DND-41 (cell line): ENCODE measurements at regions not wholly inside any gene's neighbourhood (a gene's known extent, or its start where the extent isn't known, plus 50 kb on each side); places are given as distances from the start of the nearest gene placed in this dataset.

Experiments
- ATAC-seq: fragments of 200-7000 bp; cut with Tn5 transposase; 3 replicates; pipeline ENCODE4 v1.9.1; 2021; ENCODE audit warnings: low read depth; ENCODE audit not compliant: insufficient read depth
- DNase-seq: peaks from one replicate; pipeline ENCODE4 v3.0.0-alpha.2; 2020
- H2AFZ ChIP-seq: 2 replicates; pipeline ENCODE4 v1.6.0; 2012; ENCODE audit warnings: low read depth, low read length
- H3K27ac ChIP-seq: 2 replicates; pipeline ENCODE4 v1.5.1; 2012; ENCODE audit warnings: low read length, inconsistent platforms
- H3K27me3 ChIP-seq: fragments of 200-600 bp; sonication (generic); 2 replicates; pipeline ENCODE4 v1.6.0; 2012; ENCODE audit warnings: low read length, mild to moderate bottlenecking, inconsistent platforms; ENCODE audit not compliant: insufficient read depth, poor library complexity
- H3K36me3 ChIP-seq: 2 replicates; pipeline ENCODE4 v1.5.1; 2012; ENCODE audit warnings: low read length, inconsistent platforms; ENCODE audit not compliant: insufficient read depth
- H3K4me1 ChIP-seq: 2 replicates; pipeline ENCODE4 v1.5.1; 2012; ENCODE audit warnings: mild to moderate bottlenecking, low read length; ENCODE audit not compliant: insufficient read depth
- H3K4me2 ChIP-seq: 2 replicates; pipeline ENCODE4 v1.6.0; 2012; ENCODE audit warnings: mild to moderate bottlenecking, moderate library complexity, low read length, inconsistent platforms; ENCODE audit not compliant: insufficient read depth
- H3K4me3 ChIP-seq, 2 experiments: fragments of 200-600 bp in 1 of 2; shearing (Covaris generic) in 1 of 2; 2 replicates each; pipeline ENCODE4 v1.5.1; 2012 to 2016; ENCODE audit warnings: inconsistent platforms in 2 of 2, low read length in 2 of 2, mild to moderate bottlenecking in 2 of 2, low read depth in 1 of 2, moderate library complexity in 1 of 2
- H3K79me2 ChIP-seq: 2 replicates; pipeline ENCODE4 v1.6.0; 2012; ENCODE audit warnings: low read length, inconsistent platforms; ENCODE audit not compliant: insufficient read depth
- H3K9ac ChIP-seq: 2 replicates; pipeline ENCODE4 v1.6.0; 2012; ENCODE audit warnings: low read depth, mild to moderate bottlenecking, inconsistent platforms, low read length, moderate library complexity
- H3K9me3 ChIP-seq: 2 replicates; pipeline ENCODE4 v1.5.1; 2012; ENCODE audit warnings: low read length, moderate library complexity, mild to moderate bottlenecking, inconsistent platforms; ENCODE audit not compliant: insufficient read depth, severe bottlenecking
- H4K20me1 ChIP-seq: 2 replicates; pipeline ENCODE4 v1.6.0; 2012; ENCODE audit warnings: low read length; ENCODE audit not compliant: insufficient read depth
- EZH2 ChIP-seq: IDR thresholded peaks from 3 replicates; pipeline ENCODE4 v1.6.1; 2012; ENCODE audit warnings: borderline replicate concordance, low read depth, mild to moderate bottlenecking, moderate library complexity, low read length, inconsistent platforms; ENCODE audit not compliant: severe bottlenecking
- TF ChIP-seq, protein P1 (sequence below): IDR thresholded peaks from 2 replicates; pipeline ENCODE4 v1.5.1; 2012; ENCODE audit warnings: borderline replicate concordance, low read length, moderate library complexity, mild to moderate bottlenecking; ENCODE audit not compliant: poor library complexity, severe bottlenecking; ENCODE audit errors: extremely low read depth

DNA sequence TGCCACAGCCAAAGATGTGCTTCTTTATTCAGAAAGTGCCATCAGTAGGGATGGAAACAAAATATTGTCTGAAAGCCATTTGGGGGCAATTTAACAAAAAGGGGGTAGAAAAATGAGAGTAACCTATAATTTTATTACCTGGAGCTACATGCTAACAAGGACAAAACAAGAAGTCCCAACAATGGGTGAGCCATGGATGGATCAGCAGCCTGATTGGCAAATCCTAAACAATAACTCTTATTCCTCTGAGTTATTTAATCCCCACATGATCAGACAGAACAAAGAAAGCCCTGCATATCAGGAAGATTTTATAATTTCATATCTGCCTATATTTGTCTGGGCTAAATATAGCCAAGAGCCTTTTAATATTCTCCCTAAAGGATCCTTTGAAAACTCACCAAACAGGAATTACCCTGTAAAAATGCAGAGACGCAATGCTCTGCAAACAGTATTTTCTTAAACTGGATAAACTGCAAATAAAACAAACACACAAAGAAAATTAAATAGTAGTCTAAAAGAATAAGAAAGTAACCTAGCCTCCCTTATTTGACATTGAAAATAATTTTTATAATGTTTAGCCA lies 483.4 kb downstream of the ZNF608 start:
- no peak for DNase-seq
- H3K79me2 ChIP-seq: no peaks in the 10 kb centered on the region
- H3K4me1 ChIP-seq: no peaks in the 10 kb centered on the region
- no peaks in the 10 kb centered on the region for H3K36me3 ChIP-seq
- H3K27me3 ChIP-seq: no peaks in the 10 kb centered on the region
- no peaks in the 10 kb centered on the region for H3K9me3 ChIP-seq
- no peak overlapping the region for H3K9ac ChIP-seq
- no peak overlapping the region for H3K4me3 ChIP-seq
- no peak overlapping the region for H3K27ac ChIP-seq
- ATAC-seq: no peak
- H4K20me1 ChIP-seq: no peaks in the 10 kb centered on the region
- no peak for TF ChIP-seq EZH2
- TF ChIP-seq, protein P1, sequence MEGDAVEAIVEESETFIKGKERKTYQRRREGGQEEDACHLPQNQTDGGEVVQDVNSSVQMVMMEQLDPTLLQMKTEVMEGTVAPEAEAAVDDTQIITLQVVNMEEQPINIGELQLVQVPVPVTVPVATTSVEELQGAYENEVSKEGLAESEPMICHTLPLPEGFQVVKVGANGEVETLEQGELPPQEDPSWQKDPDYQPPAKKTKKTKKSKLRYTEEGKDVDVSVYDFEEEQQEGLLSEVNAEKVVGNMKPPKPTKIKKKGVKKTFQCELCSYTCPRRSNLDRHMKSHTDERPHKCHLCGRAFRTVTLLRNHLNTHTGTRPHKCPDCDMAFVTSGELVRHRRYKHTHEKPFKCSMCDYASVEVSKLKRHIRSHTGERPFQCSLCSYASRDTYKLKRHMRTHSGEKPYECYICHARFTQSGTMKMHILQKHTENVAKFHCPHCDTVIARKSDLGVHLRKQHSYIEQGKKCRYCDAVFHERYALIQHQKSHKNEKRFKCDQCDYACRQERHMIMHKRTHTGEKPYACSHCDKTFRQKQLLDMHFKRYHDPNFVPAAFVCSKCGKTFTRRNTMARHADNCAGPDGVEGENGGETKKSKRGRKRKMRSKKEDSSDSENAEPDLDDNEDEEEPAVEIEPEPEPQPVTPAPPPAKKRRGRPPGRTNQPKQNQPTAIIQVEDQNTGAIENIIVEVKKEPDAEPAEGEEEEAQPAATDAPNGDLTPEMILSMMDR: no peak
- H2AFZ ChIP-seq: no peak overlapping the region
- H3K4me2 ChIP-seq: no peak overlapping the region

GRCh38 chr5:124262470-124262869 lies 484.0 kb downstream of the ZNF608 start:
- ATAC-seq: no peak
- Histone ChIP-seq H4K20me1 (no peaks in the 10 kb centered on the region), H3K9me3 (no peaks in the 10 kb centered on the region), H3K4me3 (no peak overlapping the region), H2AFZ (no peak overlapping the region), H3K79me2 (no peaks in the 10 kb centered on the region), H3K9ac (no peak overlapping the region), H3K27me3 (no peaks in the 10 kb centered on the region), H3K36me3 (no peaks in the 10 kb centered on the region), H3K4me2 (no peak overlapping the region), H3K27ac (no peak overlapping the region), H3K4me1 (no peaks in the 10 kb centered on the region)
- DNase-seq: no peak
- TF ChIP-seq EZH2: no peak
- TF ChIP-seq, protein P1: no peak

DNA sequence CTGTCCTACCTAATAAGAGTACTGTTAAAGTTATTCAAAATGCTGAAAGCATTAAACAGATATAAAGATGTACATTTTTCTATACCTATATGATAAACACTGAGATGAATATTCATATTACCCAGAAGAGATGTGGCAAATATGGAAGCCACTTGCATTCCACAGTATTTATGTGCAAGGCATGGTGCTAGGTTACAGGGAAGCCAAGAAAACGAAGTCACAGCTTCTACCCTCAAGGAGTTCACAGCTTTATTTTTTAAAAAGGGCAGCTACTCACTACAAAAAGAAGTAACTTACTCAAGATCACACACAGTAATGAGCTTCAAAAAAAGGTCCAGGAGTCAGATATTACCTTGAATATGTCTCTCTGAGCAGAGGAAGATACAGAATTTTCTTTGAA lies 484.6 kb downstream of the ZNF608 start:
- H3K9me3 ChIP-seq: no peaks in the 10 kb centered on the region
- no peak overlapping the region for H3K4me3 ChIP-seq
- ATAC-seq: no peak

More for the DNA sequence above, 484.6 kb downstream of the ZNF608 start:
- TF ChIP-seq, protein P1: no peak
- no peak for TF ChIP-seq EZH2
- Histone ChIP-seq H3K27ac (no peak overlapping the region), H3K79me2 (no peaks in the 10 kb centered on the region), H4K20me1 (no peaks in the 10 kb centered on the region), H2AFZ (no peak overlapping the region), H3K36me3 (no peaks in the 10 kb centered on the region), H3K4me2 (no peak overlapping the region), H3K4me1 (no peaks in the 10 kb centered on the region), H3K9ac (no peak overlapping the region), H3K27me3 (no peaks in the 10 kb centered on the region)
- DNase-seq: no peak
